Muscle of arm (tissue), 1 donor: ENCODE measurements at regions not wholly inside any gene's neighbourhood (a gene's known extent, or its start where the extent isn't known, plus 50 kb on each side); places are given as distances from the start of the nearest gene placed in this dataset.
A peak's percentile ranks its signal among the peaks of the same experiment; 100 is the strongest.
"Not testable (repeated sequence)": the region's sequence is repeated elsewhere in the genome, so short reads cannot be mapped to it uniquely, and the experiment has no call there.

Experiments used
- DNase-seq: peaks from one replicate; pipeline ENCODE4 v3.0.0-alpha.2; 2013

GRCh38 chr7:109752068-109752467 lies 1182.4 kb downstream of the DNAJB9 start:
- DNase-seq: no peak

- DNase-seq: no peak
Measured at GRCh38 chr7:109757713-109758112, 1188.0 kb downstream of the DNAJB9 start.

GRCh38 chr7:109763611-109764010 lies 1193.9 kb downstream of the DNAJB9 start:
- DNase-seq: no peak

- DNase-seq: no peak
Measured at GRCh38 chr7:109772161-109772560, 1202.5 kb downstream of the DNAJB9 start.

- DNase-seq: no peak
Measured at GRCh38 chr7:109782806-109783205, 1213.1 kb downstream of the DNAJB9 start.

GRCh38 chr7:109806548-109806947 lies 1236.9 kb downstream of the DNAJB9 start:
- no peak for DNase-seq

- DNase-seq: no peak
Measured at GRCh38 chr7:109821156-109821555, 1251.5 kb downstream of the DNAJB9 start.

GRCh38 chr7:109834851-109835250 lies 1256.1 kb upstream of the LRRN3 start:
- no peak for DNase-seq

GRCh38 chr7:109835577-109835976 lies 1255.3 kb upstream of the LRRN3 start:
- no peak for DNase-seq

- no peak for DNase-seq
Measured at GRCh38 chr7:109836016-109836415, 1254.9 kb upstream of the LRRN3 start.

GRCh38 chr7:109842386-109842785 lies 1248.5 kb upstream of the LRRN3 start:
- no peak for DNase-seq

GRCh38 chr7:109844362-109844761 lies 1246.6 kb upstream of the LRRN3 start:
- DNase-seq: peak; percentile 9

- DNase-seq: no peak
Measured at GRCh38 chr7:109864230-109864629, 1226.7 kb upstream of the LRRN3 start.

GRCh38 chr7:109868215-109868860 lies 1222.6 kb upstream of the LRRN3 start:
- no peak for DNase-seq

- DNase-seq: no peak
Measured at GRCh38 chr7:109873296-109873695, 1217.6 kb upstream of the LRRN3 start.

- no peak for DNase-seq
Measured at GRCh38 chr7:109879287-109879828, 1211.6 kb upstream of the LRRN3 start.

GRCh38 chr7:109890622-109891021 lies 1200.3 kb upstream of the LRRN3 start:
- DNase-seq: no peak

GRCh38 chr7:109893231-109893630 lies 1197.7 kb upstream of the LRRN3 start:
- no peak for DNase-seq

GRCh38 chr7:109895536-109895935 lies 1195.4 kb upstream of the LRRN3 start:
- no peak for DNase-seq

- DNase-seq: peak; percentile 69
Measured at GRCh38 chr7:109901926-109902325, 1189.0 kb upstream of the LRRN3 start.

- DNase-seq: not testable (repeated sequence)
Measured at GRCh38 chr7:109905368-109906065, 1185.4 kb upstream of the LRRN3 start.

GRCh38 chr7:109915670-109916069 lies 1175.3 kb upstream of the LRRN3 start:
- no peak for DNase-seq

GRCh38 chr7:109926738-109927137 lies 1164.2 kb upstream of the LRRN3 start:
- no peak for DNase-seq
